ENCODE measurements at regions not wholly inside any gene's neighbourhood (a gene's known extent, or its start where the extent isn't known, plus 50 kb on each side); places are given as distances from the start of the nearest gene placed in this dataset.

- TF ChIP-seq CTCF (conservative IDR thresholded peaks at IDR 0.05; ENCODE audit: low read depth, low read length) (no peak), MAFK (IDR thresholded peaks at IDR 0.05; ENCODE audit: low read depth, low read length) (no peak), SMC3 (IDR thresholded peaks at IDR 0.05; ENCODE audit: low read depth, low read length) (no peak), BHLHE40 (IDR thresholded peaks at IDR 0.05; ENCODE audit: low read depth, low read length) (no peak), MXI1 (IDR thresholded peaks at IDR 0.05; ENCODE audit: borderline replicate concordance, low read depth, low read length) (no peak), POLR2A (IDR thresholded peaks at IDR 0.05; ENCODE audit: low read depth, low read length) (no peak)
These were observed 148.8 kb downstream of the JRKL start for GRCh38 chr11:96538622-96539021.

Measured in IMR-90 (cell line).